Epithelial cell of proximal tubule (primary cell): ENCODE measurements at regions not wholly inside any gene's neighbourhood (a gene's known extent, or its start where the extent isn't known, plus 50 kb on each side); places are given as distances from the start of the nearest gene placed in this dataset.
A peak's percentile ranks its signal among the peaks of the same experiment; 100 is the strongest.

ENCODE experiments used
- DNase-seq: peaks from one replicate; pipeline ENCODE4 v3.0.0-alpha.2; 2011; ENCODE audit warnings: low read depth
- H3K4me3 ChIP-seq: 2 replicates; pipeline ENCODE4 v1.5.1; 2011; ENCODE audit warnings: low read depth, mild to moderate bottlenecking, low read length
- CTCF ChIP-seq: conservative IDR thresholded peaks from 2 replicates; pipeline ENCODE4 v1.5.1; 2012; ENCODE audit warnings: low read depth, mild to moderate bottlenecking, low read length

- no peak for DNase-seq
- TF ChIP-seq CTCF: no peak
- H3K4me3 ChIP-seq: no peak overlapping the region
Measured at GRCh38 chr2:57539761-57540160, 506.8 kb upstream of the VRK2 start.

GRCh38 chr2:57542081-57542480 is 504.5 kb upstream of the VRK2 start:
- no peak for DNase-seq
- no peak for TF ChIP-seq CTCF
- no peak overlapping the region for H3K4me3 ChIP-seq

- DNase-seq: no peak
- H3K4me3 ChIP-seq: no peak overlapping the region
- TF ChIP-seq CTCF: no peak
Measured at GRCh38 chr2:57543211-57543610, 503.4 kb upstream of the VRK2 start.

GRCh38 chr2:57544624-57545023 is 502.0 kb upstream of the VRK2 start:
- DNase-seq: no peak
- no peak for TF ChIP-seq CTCF
- H3K4me3 ChIP-seq: no peak overlapping the region

GRCh38 chr2:57546478-57546877 is 500.1 kb upstream of the VRK2 start:
- DNase-seq: no peak
- H3K4me3 ChIP-seq: no peak overlapping the region
- no peak for TF ChIP-seq CTCF

GRCh38 chr2:57549642-57550102 is 496.9 kb upstream of the VRK2 start:
- no peak for DNase-seq
- TF ChIP-seq CTCF: peak; percentile 58
- no peak overlapping the region for H3K4me3 ChIP-seq

GRCh38 chr2:57550912-57551311 is 495.7 kb upstream of the VRK2 start:
- no peak for DNase-seq
- TF ChIP-seq CTCF: no peak
- H3K4me3 ChIP-seq: no peak overlapping the region
